Lung (tissue), 11 donors: ENCODE measurements at regions not wholly inside any gene's neighbourhood (a gene's known extent, or its start where the extent isn't known, plus 50 kb on each side); places are given as distances from the start of the nearest gene placed in this dataset.

Source experiments
- ATAC-seq: fragments of 200-7000 bp; cut with Tn5 transposase; one replicate; pipeline ENCODE4 v1.9.1; 2020; ENCODE audit warnings: moderate number of reproducible peaks; ENCODE audit not compliant: insufficient read depth, low FRiP score
- DNase-seq, 3 donors: peaks; one replicate each; pipeline ENCODE4 v3.0.0-alpha.2; 2013 to 2017
- H3K27ac ChIP-seq, 2 donors: one replicate each; pipeline ENCODE4 v1.5.1; 2013; ENCODE audit warnings: mild to moderate bottlenecking in 2 of 2, moderate library complexity in 2 of 2, control low read depth in 1 of 2, inconsistent platforms in 1 of 2, low read depth in 1 of 2, low read length in 1 of 2
- H3K27me3 ChIP-seq, 3 donors: one replicate each; pipeline ENCODE4 v1.5.1; 2013; ENCODE audit warnings: low read length in 2 of 3; ENCODE audit not compliant: control insufficient read depth in 3 of 3, insufficient read depth in 3 of 3
- H3K36me3 ChIP-seq, 4 donors: one replicate each; pipeline ENCODE4 v1.5.1; 2013; ENCODE audit warnings: low read length in 4 of 4, mild to moderate bottlenecking in 1 of 4, moderate library complexity in 1 of 4; ENCODE audit not compliant: control insufficient read depth in 4 of 4, insufficient read depth in 4 of 4
- H3K4me1 ChIP-seq, 5 donors: one replicate each; pipeline ENCODE4 v1.5.1; 2013; ENCODE audit warnings: low read length in 5 of 5, mild to moderate bottlenecking in 2 of 5, moderate library complexity in 1 of 5; ENCODE audit not compliant: control insufficient read depth in 5 of 5, insufficient read depth in 5 of 5
- H3K4me3 ChIP-seq: one replicate; pipeline ENCODE4 v1.5.1; 2013; ENCODE audit warnings: mild to moderate bottlenecking, control low read depth, moderate library complexity
- H3K9ac ChIP-seq, 2 donors: one replicate each; pipeline ENCODE4 v1.5.1; 2013; ENCODE audit warnings: low read length in 2 of 2, control low read depth in 1 of 2; ENCODE audit not compliant: insufficient read depth in 1 of 2
- H3K9me3 ChIP-seq, 4 donors: one replicate each; pipeline ENCODE4 v1.5.1; 2013; ENCODE audit warnings: low read length in 3 of 4, mild to moderate bottlenecking in 1 of 4, moderate library complexity in 1 of 4; ENCODE audit not compliant: control insufficient read depth in 4 of 4, insufficient read depth in 3 of 4
- WGBS, 2 donors: extraction: QIAGEN DNeasy Blood & Tissue Kit; methylation state at CpG; one replicate each; pipeline ENCODE4 v1.1.7; 2013; 5-methylcytosine and 5-hydroxymethylcytosine counted together
- TF ChIP-seq, protein P1 (sequence below): IDR thresholded peaks from 2 replicates; pipeline ENCODE4 v1.5.1; 2012; ENCODE audit warnings: mild to moderate bottlenecking; ENCODE audit errors: control extremely low read depth, extremely low read depth
- donor health status: control.
- donor health status: control.
- donor health status: Bipolar disorder and iron deficiency.
- donor health status: healthy.
- donor health status: DM: yes; HTN: yes; CAD: no.

DNA sequence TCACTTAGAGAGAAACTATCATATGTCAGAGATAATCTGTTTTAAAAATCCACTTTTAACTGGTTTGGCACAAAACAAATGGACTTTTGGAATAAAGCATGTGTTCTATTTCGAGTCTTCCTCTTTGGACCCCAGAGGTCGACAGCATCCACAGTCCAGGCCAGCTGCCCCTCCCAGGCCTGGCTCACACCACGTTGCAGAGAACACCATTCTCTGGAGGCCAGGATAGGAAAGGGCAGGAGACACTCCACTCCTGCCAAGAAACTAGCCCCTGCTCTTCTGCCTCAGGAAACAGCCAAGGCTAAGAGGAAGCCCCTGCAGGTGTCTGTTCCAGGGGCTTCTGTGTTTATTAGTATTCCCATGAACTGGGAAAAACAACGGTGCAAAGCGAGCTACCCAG lies 456.6 kb upstream of the ID2 start:
- H3K9me3 ChIP-seq: no peaks in the 10 kb centered on the region
- no peaks in the 10 kb centered on the region for H3K36me3 ChIP-seq
- no peak overlapping the region for H3K4me3 ChIP-seq
- TF ChIP-seq, protein P1, sequence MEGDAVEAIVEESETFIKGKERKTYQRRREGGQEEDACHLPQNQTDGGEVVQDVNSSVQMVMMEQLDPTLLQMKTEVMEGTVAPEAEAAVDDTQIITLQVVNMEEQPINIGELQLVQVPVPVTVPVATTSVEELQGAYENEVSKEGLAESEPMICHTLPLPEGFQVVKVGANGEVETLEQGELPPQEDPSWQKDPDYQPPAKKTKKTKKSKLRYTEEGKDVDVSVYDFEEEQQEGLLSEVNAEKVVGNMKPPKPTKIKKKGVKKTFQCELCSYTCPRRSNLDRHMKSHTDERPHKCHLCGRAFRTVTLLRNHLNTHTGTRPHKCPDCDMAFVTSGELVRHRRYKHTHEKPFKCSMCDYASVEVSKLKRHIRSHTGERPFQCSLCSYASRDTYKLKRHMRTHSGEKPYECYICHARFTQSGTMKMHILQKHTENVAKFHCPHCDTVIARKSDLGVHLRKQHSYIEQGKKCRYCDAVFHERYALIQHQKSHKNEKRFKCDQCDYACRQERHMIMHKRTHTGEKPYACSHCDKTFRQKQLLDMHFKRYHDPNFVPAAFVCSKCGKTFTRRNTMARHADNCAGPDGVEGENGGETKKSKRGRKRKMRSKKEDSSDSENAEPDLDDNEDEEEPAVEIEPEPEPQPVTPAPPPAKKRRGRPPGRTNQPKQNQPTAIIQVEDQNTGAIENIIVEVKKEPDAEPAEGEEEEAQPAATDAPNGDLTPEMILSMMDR: no peak
- no peak overlapping the region for H3K9ac ChIP-seq
- peaks cover 0 to 11% (median 0%) of the 10 kb centered on the region in 5 donors for H3K4me1 ChIP-seq
- H3K27ac ChIP-seq: no peak overlapping the region
- H3K27me3 ChIP-seq: no peaks in the 10 kb centered on the region
- no peak for ATAC-seq
- DNase-seq: peak in 1 of 3 donors; percentile 22
- 64 to 69% methylated on average over 5 of the region's 5 CpGs for WGBS, 2 donors

GRCh38 chr2:8225798-8226197 lies 456.1 kb upstream of the ID2 start:
- H3K9me3 ChIP-seq: no peaks in the 10 kb centered on the region
- peaks cover 0 to 11% (median 0%) of the 10 kb centered on the region in 5 donors for H3K4me1 ChIP-seq
- no peak overlapping the region for H3K9ac ChIP-seq
- WGBS, 2 donors: 90 to 95% methylated on average over 6 of the region's 6 CpGs
- H3K4me3 ChIP-seq: no peak overlapping the region
- no peaks in the 10 kb centered on the region for H3K27me3 ChIP-seq
- ATAC-seq (no peak), DNase-seq (no peak)
- TF ChIP-seq, protein P1: no peak
- H3K27ac ChIP-seq: no peak overlapping the region
- no peaks in the 10 kb centered on the region for H3K36me3 ChIP-seq

GRCh38 chr2:8229546-8229986 lies 452.3 kb upstream of the ID2 start:
- Histone ChIP-seq H3K36me3 (no peaks in the 10 kb centered on the region), H3K4me3 (no peak overlapping the region), H3K4me1 (peaks cover 0 to 11% (median under 1%) of the 10 kb centered on the region in 5 donors), H3K27me3 (no peaks in the 10 kb centered on the region), H3K27ac (no peak overlapping the region), H3K9ac (no peak overlapping the region), H3K9me3 (no peaks in the 10 kb centered on the region)
- ATAC-seq: no peak
- TF ChIP-seq, protein P1: no peak
- DNase-seq: peak; percentile 45 to 74 (median 61)
- 15 to 38% methylated on average over 10 of the region's 10 CpGs for whole genome bisulfite sequencing, 2 donors

- no peak for ATAC-seq
- WGBS, 2 donors: 64 to 90% methylated on average over 1 of the region's 1 CpG
- no peak overlapping the region for H3K9ac ChIP-seq
These were observed 451.4 kb upstream of the ID2 start for GRCh38 chr2:8230466-8230865.

More at GRCh38 chr2:8230466-8230865, 451.4 kb upstream of the ID2 start:
- H3K27me3 ChIP-seq: no peaks in the 10 kb centered on the region
- no peaks in the 10 kb centered on the region for H3K36me3 ChIP-seq
- TF ChIP-seq, protein P1: no peak
- no peaks in the 10 kb centered on the region for H3K9me3 ChIP-seq
- H3K27ac ChIP-seq: no peak overlapping the region
- H3K4me3 ChIP-seq: no peak overlapping the region
- DNase-seq: no peak
- H3K4me1 ChIP-seq: peaks cover 0 to 11% (median 3%) of the 10 kb centered on the region in 5 donors
